ENCODE measurements at regions not wholly inside any gene's neighbourhood (a gene's known extent, or its start where the extent isn't known, plus 50 kb on each side); places are given as distances from the start of the nearest gene placed in this dataset.

GRCh38 chr20:24739746-24740145, 209.3 kb upstream of the CST7 start:
- H3K4me2 ChIP-seq (ENCODE audit: low read length), result no peak overlapping the region
- peaks cover 14% of the 10 kb centered on the region for H3K27me3 ChIP-seq (ENCODE audit: control insufficient read depth, insufficient read depth, low read length)
- no peaks in the 10 kb centered on the region for H3K9me3 ChIP-seq (replicated peaks; ENCODE audit: low read length)
- no peaks in the 10 kb centered on the region for H3K4me1 ChIP-seq (ENCODE audit: control insufficient read depth, insufficient read depth, low read length)
- no peak overlapping the region for H3K4me3 ChIP-seq (ENCODE audit: low read length)
- no peaks in the 10 kb centered on the region for H3K36me3 ChIP-seq (ENCODE audit: insufficient read depth, low read length)
- H3K9ac ChIP-seq (ENCODE audit: low read depth, low read length), result no peak overlapping the region

- no peak overlapping the region for H3K4me2 ChIP-seq (ENCODE audit: low read length)
- H3K4me1 ChIP-seq (ENCODE audit: control insufficient read depth, insufficient read depth, low read length), result no peaks in the 10 kb centered on the region
- H3K9me3 ChIP-seq (replicated peaks; ENCODE audit: low read length), result no peaks in the 10 kb centered on the region
Measured at GRCh38 chr20:24741493-24742072, 207.5 kb upstream of the CST7 start.

GRCh38 chr20:24742436-24742835, 206.6 kb upstream of the CST7 start:
- Histone ChIP-seq H3K4me1 (ENCODE audit: control insufficient read depth, insufficient read depth, low read length) (no peaks in the 10 kb centered on the region), H3K4me2 (ENCODE audit: low read length) (no peak overlapping the region), H3K9me3 (replicated peaks; ENCODE audit: low read length) (no peaks in the 10 kb centered on the region), H3K36me3 (ENCODE audit: insufficient read depth, low read length) (no peaks in the 10 kb centered on the region), H3K4me3 (ENCODE audit: low read length) (no peak overlapping the region), H3K9ac (ENCODE audit: low read depth, low read length) (no peak overlapping the region), H3K27me3 (ENCODE audit: control insufficient read depth, insufficient read depth, low read length) (peaks cover 14% of the 10 kb centered on the region)

More at GRCh38 chr20:24741493-24742072, 207.5 kb upstream of the CST7 start:
- H3K4me3 ChIP-seq (ENCODE audit: low read length), result no peak overlapping the region
- H3K27me3 ChIP-seq (ENCODE audit: control insufficient read depth, insufficient read depth, low read length), result peaks cover 14% of the 10 kb centered on the region
- no peak overlapping the region for H3K9ac ChIP-seq (ENCODE audit: low read depth, low read length)
- no peaks in the 10 kb centered on the region for H3K36me3 ChIP-seq (ENCODE audit: insufficient read depth, low read length)

DNA sequence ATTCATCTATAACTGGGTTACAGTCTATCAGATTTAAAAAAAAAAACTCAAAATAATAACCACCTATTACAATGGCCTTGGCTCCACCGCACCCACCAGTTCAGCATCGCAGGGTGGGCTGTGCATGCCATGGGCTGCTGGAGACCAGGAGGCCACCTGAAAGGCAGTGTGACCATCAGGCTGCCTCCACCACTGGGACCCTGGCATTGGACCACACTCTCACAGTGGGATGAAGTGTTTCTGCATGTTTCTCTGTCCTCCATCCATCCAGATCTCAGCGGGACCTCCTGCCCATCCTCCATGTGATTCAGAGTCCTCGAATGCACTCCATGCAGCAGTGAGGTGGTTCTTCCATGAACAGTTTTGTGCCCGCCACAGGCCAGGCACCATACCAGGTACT, 206.1 kb upstream of the CST7 start:
- Histone ChIP-seq H3K4me1 (ENCODE audit: control insufficient read depth, insufficient read depth, low read length) (no peaks in the 10 kb centered on the region), H3K9ac (ENCODE audit: low read depth, low read length) (no peak overlapping the region), H3K9me3 (replicated peaks; ENCODE audit: low read length) (no peaks in the 10 kb centered on the region), H3K4me2 (ENCODE audit: low read length) (no peak overlapping the region), H3K4me3 (ENCODE audit: low read length) (no peak overlapping the region), H3K27me3 (ENCODE audit: control insufficient read depth, insufficient read depth, low read length) (peaks cover 14% of the 10 kb centered on the region), H3K36me3 (ENCODE audit: insufficient read depth, low read length) (no peaks in the 10 kb centered on the region)

GRCh38 chr20:24743641-24744040, 205.4 kb upstream of the CST7 start:
- H3K4me3 ChIP-seq (ENCODE audit: low read length), result no peak overlapping the region
- H3K4me2 ChIP-seq (ENCODE audit: low read length), result no peak overlapping the region
- H3K9ac ChIP-seq (ENCODE audit: low read depth, low read length), result no peak overlapping the region
- H3K9me3 ChIP-seq (replicated peaks; ENCODE audit: low read length), result no peaks in the 10 kb centered on the region
- H3K27me3 ChIP-seq (ENCODE audit: control insufficient read depth, insufficient read depth, low read length), result peaks cover 9% of the 10 kb centered on the region
- H3K4me1 ChIP-seq (ENCODE audit: control insufficient read depth, insufficient read depth, low read length), result no peaks in the 10 kb centered on the region
- no peaks in the 10 kb centered on the region for H3K36me3 ChIP-seq (ENCODE audit: insufficient read depth, low read length)

DNA sequence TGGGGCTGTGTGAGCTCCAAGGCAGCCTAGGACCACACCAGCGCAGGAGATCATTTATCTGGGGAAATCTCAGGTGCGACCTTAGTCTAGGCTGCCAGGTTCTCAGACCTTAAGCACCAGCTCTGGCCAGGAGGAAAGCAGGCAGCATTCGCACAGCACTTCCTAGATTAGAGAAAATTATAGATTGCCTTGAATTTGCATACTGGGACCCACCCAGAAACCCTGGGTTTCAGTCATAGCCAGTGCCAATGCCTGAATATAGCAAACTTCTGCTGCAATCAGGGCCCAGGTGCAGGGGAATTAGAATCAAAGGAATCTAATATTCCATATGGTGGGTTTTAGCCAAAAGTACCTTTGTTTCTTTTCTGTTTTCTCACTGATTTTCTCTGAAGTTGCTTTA, 204.3 kb upstream of the CST7 start:
- Histone ChIP-seq H3K4me3 (ENCODE audit: low read length) (no peak overlapping the region), H3K36me3 (ENCODE audit: insufficient read depth, low read length) (no peaks in the 10 kb centered on the region), H3K27me3 (ENCODE audit: control insufficient read depth, insufficient read depth, low read length) (peaks cover 5% of the 10 kb centered on the region), H3K4me2 (ENCODE audit: low read length) (no peak overlapping the region), H3K4me1 (ENCODE audit: control insufficient read depth, insufficient read depth, low read length) (no peaks in the 10 kb centered on the region), H3K9me3 (replicated peaks; ENCODE audit: low read length) (no peaks in the 10 kb centered on the region), H3K9ac (ENCODE audit: low read depth, low read length) (no peak overlapping the region)

- no peak overlapping the region for H3K4me3 ChIP-seq (ENCODE audit: low read length)
- H3K36me3 ChIP-seq (ENCODE audit: insufficient read depth, low read length), result no peaks in the 10 kb centered on the region
- H3K4me1 ChIP-seq (ENCODE audit: control insufficient read depth, insufficient read depth, low read length), result no peaks in the 10 kb centered on the region
- H3K27me3 ChIP-seq (ENCODE audit: control insufficient read depth, insufficient read depth, low read length), result peaks cover 5% of the 10 kb centered on the region
- H3K9ac ChIP-seq (ENCODE audit: low read depth, low read length), result no peak overlapping the region
- no peak overlapping the region for H3K4me2 ChIP-seq (ENCODE audit: low read length)
- H3K9me3 ChIP-seq (replicated peaks; ENCODE audit: low read length), result no peaks in the 10 kb centered on the region
Measured at GRCh38 chr20:24745206-24745605, 203.9 kb upstream of the CST7 start.

- Histone ChIP-seq H3K36me3 (ENCODE audit: insufficient read depth, low read length) (no peaks in the 10 kb centered on the region), H3K27me3 (ENCODE audit: control insufficient read depth, insufficient read depth, low read length) (peaks cover 5% of the 10 kb centered on the region), H3K9ac (ENCODE audit: low read depth, low read length) (no peak overlapping the region), H3K4me1 (ENCODE audit: control insufficient read depth, insufficient read depth, low read length) (no peaks in the 10 kb centered on the region), H3K4me2 (ENCODE audit: low read length) (no peak overlapping the region), H3K4me3 (ENCODE audit: low read length) (no peak overlapping the region), H3K9me3 (replicated peaks; ENCODE audit: low read length) (no peaks in the 10 kb centered on the region)
Measured at GRCh38 chr20:24745617-24746350, 203.3 kb upstream of the CST7 start.

- H3K4me1 ChIP-seq (ENCODE audit: control insufficient read depth, insufficient read depth, low read length), result no peaks in the 10 kb centered on the region
- H3K4me3 ChIP-seq (ENCODE audit: low read length), result no peak overlapping the region
- H3K9me3 ChIP-seq (replicated peaks; ENCODE audit: low read length), result no peaks in the 10 kb centered on the region
- H3K27me3 ChIP-seq (ENCODE audit: control insufficient read depth, insufficient read depth, low read length), result peaks cover 5% of the 10 kb centered on the region
- no peak overlapping the region for H3K4me2 ChIP-seq (ENCODE audit: low read length)
- no peak overlapping the region for H3K9ac ChIP-seq (ENCODE audit: low read depth, low read length)
- H3K36me3 ChIP-seq (ENCODE audit: insufficient read depth, low read length), result no peaks in the 10 kb centered on the region
Measured at GRCh38 chr20:24746351-24746685, 202.8 kb upstream of the CST7 start.

DNA sequence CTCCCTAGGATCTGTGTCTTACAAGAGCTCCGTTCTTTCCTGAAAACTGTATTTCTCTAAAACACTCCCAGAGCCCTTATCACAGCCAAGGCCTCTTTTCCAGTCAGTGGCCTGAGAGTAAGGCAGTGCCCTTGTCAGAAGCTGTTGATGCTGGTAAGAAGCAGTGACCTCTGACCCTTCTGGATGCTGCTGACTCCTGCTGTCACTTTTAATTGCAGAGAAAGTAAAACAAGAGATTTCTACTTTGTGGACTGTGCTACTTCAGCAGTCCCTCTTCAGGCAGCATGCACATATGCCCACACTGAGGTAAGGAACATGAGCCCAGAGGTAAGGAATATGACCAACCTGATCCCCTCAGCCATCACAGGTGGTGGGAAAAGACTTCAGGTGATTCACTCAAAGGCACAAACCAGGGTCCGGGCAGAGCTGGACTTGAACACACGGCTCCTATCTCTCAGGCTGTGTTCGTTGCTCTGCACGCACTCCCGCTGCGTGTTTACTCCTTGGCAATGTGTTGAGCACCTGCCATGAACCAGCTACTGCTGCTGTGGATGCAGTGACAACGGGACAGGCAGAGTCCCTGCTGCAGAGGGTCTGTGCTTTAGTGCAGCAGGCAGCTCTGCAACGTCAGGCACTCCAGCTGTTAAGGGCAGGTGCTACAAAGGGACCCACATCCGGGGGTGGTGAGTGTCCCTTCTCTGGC, 201.9 kb upstream of the CST7 start:
- Histone ChIP-seq H3K9me3 (replicated peaks; ENCODE audit: low read length) (no peaks in the 10 kb centered on the region), H3K9ac (ENCODE audit: low read depth, low read length) (no peak overlapping the region), H3K27me3 (ENCODE audit: control insufficient read depth, insufficient read depth, low read length) (peaks cover 5% of the 10 kb centered on the region), H3K4me2 (ENCODE audit: low read length) (no peak overlapping the region), H3K36me3 (ENCODE audit: insufficient read depth, low read length) (no peaks in the 10 kb centered on the region), H3K4me1 (ENCODE audit: control insufficient read depth, insufficient read depth, low read length) (no peaks in the 10 kb centered on the region), H3K4me3 (ENCODE audit: low read length) (no peak overlapping the region)

DNA sequence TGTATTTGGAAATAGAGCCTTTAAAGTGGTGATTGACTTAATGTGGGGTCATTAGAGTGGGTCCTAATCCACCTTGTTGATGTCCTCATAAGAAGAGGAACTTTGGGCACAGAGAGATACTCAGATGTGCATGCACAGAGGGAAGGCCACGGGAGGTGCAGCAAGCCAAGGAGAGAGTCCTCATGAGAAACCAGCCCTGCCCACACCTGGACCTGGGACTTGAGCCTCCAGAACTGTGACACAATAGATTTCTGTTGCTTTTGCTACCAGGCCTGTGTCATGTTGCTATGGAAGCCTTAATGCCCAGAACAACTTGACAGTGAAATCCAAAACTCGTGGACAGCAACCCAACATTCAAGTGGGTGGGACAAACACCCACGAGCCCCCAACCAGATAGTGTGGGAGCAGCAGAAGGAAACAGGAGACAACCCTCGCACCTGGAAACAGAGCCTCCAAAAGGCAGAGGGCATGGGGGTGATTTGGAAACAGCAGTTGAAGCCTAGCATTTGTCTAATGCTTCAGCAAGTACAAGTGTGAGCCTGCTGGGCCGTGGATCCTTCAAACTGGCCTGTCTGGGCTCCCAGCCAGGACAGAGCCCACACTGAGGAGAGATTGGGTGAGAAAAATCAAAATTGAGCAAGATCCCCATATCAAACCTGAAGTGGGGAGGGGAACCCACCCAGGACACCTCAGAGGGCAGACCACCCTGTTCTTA, 201.0 kb upstream of the CST7 start:
- Histone ChIP-seq H3K4me3 (ENCODE audit: low read length) (no peak overlapping the region), H3K4me2 (ENCODE audit: low read length) (no peak overlapping the region), H3K4me1 (ENCODE audit: control insufficient read depth, insufficient read depth, low read length) (no peaks in the 10 kb centered on the region), H3K9ac (ENCODE audit: low read depth, low read length) (no peak overlapping the region), H3K9me3 (replicated peaks; ENCODE audit: low read length) (no peaks in the 10 kb centered on the region), H3K27me3 (ENCODE audit: control insufficient read depth, insufficient read depth, low read length) (peaks cover 5% of the 10 kb centered on the region), H3K36me3 (ENCODE audit: insufficient read depth, low read length) (no peaks in the 10 kb centered on the region)

Measured in skeletal muscle satellite cell (primary cell).